Right forelimb (tissue), 1 donor: ENCODE measurements at regions not wholly inside any gene's neighbourhood (a gene's known extent, or its start where the extent isn't known, plus 50 kb on each side); places are given as distances from the start of the nearest gene placed in this dataset.

Experiments used
- DNase-seq: peaks from one replicate; pipeline ENCODE4 v3.0.0-alpha.2; 2018

GRCh38 chr20:51121901-51122412 lies 99.0 kb upstream of the KCNG1 start:
- DNase-seq, result no peak

GRCh38 chr20:51121272-51121671 lies 98.4 kb upstream of the KCNG1 start:
- DNase-seq, result no peak

- DNase-seq, result no peak
These were observed 98.0 kb upstream of the KCNG1 start for GRCh38 chr20:51120868-51121267.

- DNase-seq, result no peak
These were observed 97.5 kb upstream of the KCNG1 start for GRCh38 chr20:51120438-51120837.

GRCh38 chr20:51119914-51120313 lies 97.0 kb upstream of the KCNG1 start:
- DNase-seq, result no peak

- no peak for DNase-seq
These were observed 96.1 kb upstream of the KCNG1 start for GRCh38 chr20:51118985-51119527.

GRCh38 chr20:51118216-51118615 lies 95.3 kb upstream of the KCNG1 start:
- no peak for DNase-seq

- DNase-seq, result no peak
These were observed 94.1 kb upstream of the KCNG1 start for GRCh38 chr20:51116765-51117686.

- DNase-seq, result no peak
These were observed 88.4 kb upstream of the KCNG1 start for GRCh38 chr20:51111290-51111689.

- DNase-seq, result no peak
These were observed 85.9 kb upstream of the KCNG1 start for GRCh38 chr20:51108638-51109363.

GRCh38 chr20:51106011-51106410 lies 83.1 kb upstream of the KCNG1 start:
- DNase-seq, result no peak

- no peak for DNase-seq
These were observed 82.3 kb upstream of the KCNG1 start for GRCh38 chr20:51104960-51105920.

- no peak for DNase-seq
These were observed 77.7 kb upstream of the KCNG1 start for GRCh38 chr20:51100617-51101016.

- no peak for DNase-seq
These were observed 75.4 kb upstream of the KCNG1 start for GRCh38 chr20:51098284-51098810.

- DNase-seq, result no peak
These were observed 74.6 kb upstream of the KCNG1 start for GRCh38 chr20:51097351-51098120.

- DNase-seq, result no peak
These were observed 73.8 kb upstream of the KCNG1 start for GRCh38 chr20:51096582-51097267.

- DNase-seq, result no peak
These were observed 73.0 kb upstream of the KCNG1 start for GRCh38 chr20:51095633-51096521.

- no peak for DNase-seq
These were observed 71.3 kb upstream of the KCNG1 start for GRCh38 chr20:51094221-51094620.

- no peak for DNase-seq
These were observed 70.4 kb upstream of the KCNG1 start for GRCh38 chr20:51093240-51093763.
